ENCODE measurements at regions not wholly inside any gene's neighbourhood (a gene's known extent, or its start where the extent isn't known, plus 50 kb on each side); places are given as distances from the start of the nearest gene placed in this dataset.

DNA sequence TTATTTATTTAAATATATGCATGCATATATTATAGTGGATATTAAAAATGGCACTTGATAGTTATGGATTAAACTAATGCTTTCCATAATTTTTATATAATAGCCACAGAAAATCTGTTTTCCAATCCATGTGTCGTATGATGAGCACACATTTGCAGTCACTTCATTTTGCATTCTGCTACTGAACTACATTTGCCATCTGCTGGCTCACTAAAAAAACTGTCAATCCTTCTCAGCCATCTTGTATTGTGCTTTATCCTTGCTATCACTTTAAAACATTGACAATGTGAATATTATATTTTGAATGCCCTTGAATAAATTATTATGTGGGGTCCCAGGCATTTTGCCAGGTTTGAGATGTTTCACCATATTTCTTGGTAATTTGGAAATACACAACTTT, 586.6 kb downstream of the DNAH5 start:
- Histone ChIP-seq H3K36me3 (ENCODE audit: control insufficient read depth in 1 of 2, insufficient read depth in 2 of 2, low read length in 2 of 2) (no peaks in the 10 kb centered on the region), H3K79me2 (ENCODE audit: insufficient read depth, low read length) (no peaks in the 10 kb centered on the region), H2AFZ (ENCODE audit: low read depth, low read length, poor library complexity, severe bottlenecking) (no peak overlapping the region), H3K9me3 (ENCODE audit: control insufficient read depth in 1 of 2, insufficient read depth in 1 of 2, low read depth in 1 of 2, low read length in 2 of 2) (peaks cover 8 to 19% of the 10 kb centered on the region in 2 experiments; a peak in 2 of 4 replicates), H3K27me3 (ENCODE audit: insufficient read depth, low read length) (no peaks in the 10 kb centered on the region), H3K9ac (ENCODE audit: low read length) (no peak overlapping the region), H4K20me1 (ENCODE audit: insufficient read depth) (no peaks in the 10 kb centered on the region), H3K27ac (ENCODE audit: low read depth, low read length) (no peak overlapping the region), H3K4me3 (replicated peaks in 1 of 2; ENCODE audit: low read depth in 1 of 2, low read length in 2 of 2) (no peak overlapping the region), H3K9me2 (ENCODE audit: insufficient read depth) (no peaks in the 10 kb centered on the region), H3K4me1 (ENCODE audit: control insufficient read depth in 1 of 2, insufficient read depth in 2 of 2, low read length in 2 of 2) (no peaks in the 10 kb centered on the region), H3K4me2 (ENCODE audit: low read length) (no peak overlapping the region)
- no peak for DNase-seq (ENCODE audit: low read depth, low spot score)
- ChIA-PET CTCF (no interaction called here), POLR2A (no interaction called here), RAD21 (ENCODE audit: low non-redundant PET in 1 of 2, low total read pairs in 2 of 2, uncharacterized antibody in 2 of 2, unreplicated experiment in 2 of 2) (no interaction called here)
- TF ChIP-seq POLR2A (IDR thresholded peaks at IDR 0.05; ENCODE audit: borderline replicate concordance, extremely low read depth, insufficient read depth, insufficient read length) (no peak), CEBPB (IDR thresholded peaks at IDR 0.05; ENCODE audit: low read depth) (no peak), ZNF274 (IDR thresholded peaks at IDR 0.05; ENCODE audit: low read depth, low read length) (no peak), CTCF (IDR thresholded peaks at IDR 0.05 in 2 of 3, conservative IDR thresholded peaks at IDR 0.05 in 1 of 3; ENCODE audit: borderline replicate concordance in 1 of 3, insufficient read depth in 1 of 3, low read depth in 2 of 3, low read length in 2 of 3) (no peak), POLR2AphosphoS5 (IDR thresholded peaks at IDR 0.05; ENCODE audit: low read depth, low read length) (no peak), SIN3A (IDR thresholded peaks at IDR 0.05; ENCODE audit: low read depth) (no peak), EZH2 (IDR thresholded peaks at IDR 0.05) (no peak)
- TF ChIP-seq, protein P1, sequence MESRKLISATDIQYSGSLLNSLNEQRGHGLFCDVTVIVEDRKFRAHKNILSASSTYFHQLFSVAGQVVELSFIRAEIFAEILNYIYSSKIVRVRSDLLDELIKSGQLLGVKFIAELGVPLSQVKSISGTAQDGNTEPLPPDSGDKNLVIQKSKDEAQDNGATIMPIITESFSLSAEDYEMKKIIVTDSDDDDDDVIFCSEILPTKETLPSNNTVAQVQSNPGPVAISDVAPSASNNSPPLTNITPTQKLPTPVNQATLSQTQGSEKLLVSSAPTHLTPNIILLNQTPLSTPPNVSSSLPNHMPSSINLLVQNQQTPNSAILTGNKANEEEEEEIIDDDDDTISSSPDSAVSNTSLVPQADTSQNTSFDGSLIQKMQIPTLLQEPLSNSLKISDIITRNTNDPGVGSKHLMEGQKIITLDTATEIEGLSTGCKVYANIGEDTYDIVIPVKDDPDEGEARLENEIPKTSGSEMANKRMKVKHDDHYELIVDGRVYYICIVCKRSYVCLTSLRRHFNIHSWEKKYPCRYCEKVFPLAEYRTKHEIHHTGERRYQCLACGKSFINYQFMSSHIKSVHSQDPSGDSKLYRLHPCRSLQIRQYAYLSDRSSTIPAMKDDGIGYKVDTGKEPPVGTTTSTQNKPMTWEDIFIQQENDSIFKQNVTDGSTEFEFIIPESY (IDR thresholded peaks at IDR 0.05; ENCODE audit: extremely low read depth, insufficient replicate concordance, low read length): no peak
- no peak for ATAC-seq
- intact Hi-C loops (cut with micrococcal nuclease): no loop called here
- BruUV-seq (replicated peaks): no TSS peak

All from HCT116 (cell line).